ENCODE measurements at regions not wholly inside any gene's neighbourhood (a gene's known extent, or its start where the extent isn't known, plus 50 kb on each side); places are given as distances from the start of the nearest gene placed in this dataset.
A peak's percentile ranks its signal among the peaks of the same experiment; 100 is the strongest.

DNA sequence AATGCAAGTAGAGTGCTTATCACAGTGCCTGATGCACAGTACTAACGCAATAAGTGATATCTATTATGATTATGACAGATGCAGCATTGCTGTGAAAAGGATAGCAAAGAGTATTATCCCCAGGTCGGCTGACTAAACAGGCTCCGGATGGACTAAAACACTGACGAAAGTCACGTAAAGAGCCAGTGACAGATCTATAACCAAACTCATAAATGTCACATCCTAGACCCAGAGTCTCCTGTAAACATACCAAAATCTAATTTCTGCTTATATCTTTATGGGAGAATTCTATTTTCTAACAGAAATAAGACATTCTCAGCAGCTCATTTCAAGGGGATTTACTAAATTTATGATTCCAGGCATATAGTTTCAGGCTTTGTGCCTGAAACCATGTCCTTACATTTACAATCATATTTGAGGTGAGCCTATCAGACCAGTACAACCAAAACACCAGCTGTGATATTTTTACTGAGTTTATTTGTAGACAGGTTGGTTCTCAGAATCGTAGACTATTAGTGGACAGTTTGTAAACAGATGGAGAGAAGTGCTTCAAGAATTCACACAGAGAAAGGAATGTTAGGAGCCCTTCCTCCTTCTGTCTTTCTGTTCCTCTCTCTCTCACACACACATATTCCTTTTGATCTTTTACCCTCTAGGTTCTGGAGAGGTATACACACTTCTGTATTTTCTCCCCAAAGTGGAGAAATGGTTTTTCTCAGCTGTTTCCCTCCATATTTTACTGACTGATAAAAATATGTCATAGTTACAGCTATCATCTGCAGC lies 52.4 kb upstream of the WDR26 start:
- DNase-seq (ENCODE audit: low read depth), result no peak

DNA sequence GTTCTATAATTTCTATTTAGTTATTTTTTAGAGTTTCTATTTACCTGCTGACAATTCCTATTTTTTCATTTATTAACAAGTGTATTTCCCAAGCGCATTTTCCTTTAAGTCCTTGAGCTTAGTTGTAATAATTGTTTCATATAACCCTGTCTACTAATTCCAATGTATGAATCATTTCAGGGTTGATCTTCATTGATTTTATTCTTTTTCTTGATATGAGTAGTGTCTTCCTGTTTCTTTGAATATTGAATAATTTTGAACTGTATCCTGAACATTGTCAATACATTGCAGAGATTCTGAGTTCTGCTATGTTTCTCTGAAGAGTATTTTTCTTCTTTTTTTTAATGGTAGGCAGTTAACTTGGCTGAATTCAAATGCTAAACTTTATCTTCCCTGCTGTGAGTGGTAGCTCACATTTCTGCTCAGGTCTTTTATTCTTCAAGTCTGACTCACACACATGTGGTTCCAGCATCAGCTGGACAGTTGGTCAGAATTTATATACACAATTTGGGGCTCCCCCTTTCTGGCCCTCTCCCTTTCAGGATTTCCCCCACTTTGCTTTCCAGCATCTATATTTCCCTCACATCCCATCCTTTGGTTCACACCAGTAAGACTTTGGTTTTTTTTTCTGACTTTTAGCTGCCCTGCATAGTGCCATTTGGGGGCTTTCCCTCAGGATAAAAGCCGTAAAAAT lies 54.4 kb upstream of the WDR26 start:
- no peak for DNase-seq (ENCODE audit: low read depth)

DNA sequence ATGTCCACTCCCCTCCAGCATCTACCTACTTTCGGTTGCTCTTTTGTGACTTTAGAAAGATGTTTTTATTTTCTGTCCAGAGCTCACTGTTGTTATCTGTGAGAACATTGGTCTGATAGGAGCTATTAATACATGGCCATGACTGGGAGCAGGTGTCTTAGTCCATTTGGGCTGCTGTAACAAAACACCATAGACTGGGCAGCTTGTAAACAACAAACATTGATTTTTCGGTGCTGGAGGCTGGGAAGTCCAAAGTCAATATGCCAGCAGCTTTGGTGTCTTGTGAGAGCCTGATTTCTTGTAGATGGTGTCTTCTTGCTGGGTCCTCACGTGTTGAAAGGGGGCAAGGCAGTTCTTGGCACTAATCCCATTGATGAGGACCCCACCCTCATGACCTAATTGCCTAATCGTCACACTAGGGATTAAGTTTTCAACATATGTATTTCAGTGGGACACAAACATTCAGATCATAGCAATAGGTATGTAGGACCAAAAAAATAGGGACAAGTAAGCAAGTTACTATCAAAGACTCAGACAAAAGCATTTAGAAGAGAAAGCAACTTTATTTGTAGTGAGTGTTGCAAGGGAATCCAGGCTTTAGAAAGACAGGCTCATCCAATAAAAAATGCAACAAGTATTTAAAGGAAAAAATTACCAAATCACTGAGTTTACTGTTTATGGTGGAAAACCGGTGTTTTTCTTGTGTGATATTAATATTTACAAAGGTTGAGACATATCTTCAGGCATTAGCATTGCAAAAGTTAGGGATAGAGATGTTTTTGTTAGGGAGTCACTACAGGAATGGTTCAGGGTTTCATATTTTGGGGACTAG lies 55.2 kb upstream of the WDR26 start:
- no peak for DNase-seq (ENCODE audit: low read depth)

DNA sequence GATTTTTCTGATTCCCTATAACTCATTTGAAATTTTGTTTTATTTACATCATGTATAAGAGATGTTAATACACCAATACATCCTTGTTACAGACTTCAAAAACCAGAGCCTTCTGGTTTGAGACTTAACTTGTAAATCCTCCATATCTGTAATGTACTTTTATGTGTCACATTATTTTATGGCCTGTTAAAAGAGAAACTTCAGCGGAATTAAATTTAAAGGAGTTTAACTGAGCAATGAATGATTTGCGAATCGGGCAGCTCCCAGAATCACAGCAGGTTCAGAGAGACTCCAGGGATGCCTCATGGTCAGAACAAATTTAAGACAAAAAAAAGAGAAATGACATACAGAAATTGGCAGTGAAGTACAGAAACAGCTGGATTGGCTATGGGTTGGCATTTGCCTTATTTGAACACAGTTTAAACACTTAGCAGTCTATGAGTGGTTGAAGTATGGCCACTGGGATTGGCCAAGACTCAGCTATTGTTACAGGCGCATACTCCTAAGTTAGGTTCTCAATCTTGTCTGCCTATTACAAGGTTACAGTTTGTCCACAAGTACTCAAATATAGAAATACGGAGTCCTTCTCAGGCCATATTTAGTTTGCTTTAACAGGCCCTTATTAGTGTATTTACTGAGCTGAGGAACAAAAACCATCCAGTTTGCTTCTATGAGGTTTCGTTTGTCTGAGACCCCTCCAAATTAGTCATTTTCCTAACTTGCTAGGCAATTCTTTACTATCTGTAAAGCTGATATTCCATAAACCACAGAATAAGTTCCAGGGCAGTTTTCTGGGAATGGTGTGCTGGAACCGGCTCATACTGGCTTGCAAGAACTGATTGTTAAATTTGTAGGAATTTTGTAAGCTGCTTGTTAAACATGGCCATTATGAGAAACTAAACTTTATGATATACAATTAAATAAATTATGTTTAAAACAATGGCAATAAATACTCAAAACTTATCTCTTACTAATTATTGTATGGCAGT lies 56.2 kb upstream of the WDR26 start:
- no peak for DNase-seq (ENCODE audit: low read depth)

DNA sequence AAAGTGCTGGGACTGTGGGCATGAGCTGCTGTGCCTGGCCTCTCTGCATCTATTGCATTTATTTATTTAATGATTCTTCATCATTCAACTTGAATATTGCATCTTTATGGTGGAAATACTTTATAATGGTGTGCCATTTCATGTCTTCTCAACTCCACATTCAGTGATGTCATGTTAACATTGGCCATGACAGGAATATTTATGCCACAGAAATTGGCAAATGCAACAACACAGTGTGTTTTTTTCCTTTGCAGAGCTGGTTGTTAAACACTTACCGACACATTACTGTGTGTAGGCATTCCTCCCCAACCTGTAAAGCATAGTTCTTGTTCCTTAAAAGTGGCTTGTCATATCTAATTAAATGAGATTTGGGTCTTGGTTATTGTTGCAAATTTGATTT lies 57.4 kb upstream of the WDR26 start:
- DNase-seq (ENCODE audit: low read depth), result no peak

DNA sequence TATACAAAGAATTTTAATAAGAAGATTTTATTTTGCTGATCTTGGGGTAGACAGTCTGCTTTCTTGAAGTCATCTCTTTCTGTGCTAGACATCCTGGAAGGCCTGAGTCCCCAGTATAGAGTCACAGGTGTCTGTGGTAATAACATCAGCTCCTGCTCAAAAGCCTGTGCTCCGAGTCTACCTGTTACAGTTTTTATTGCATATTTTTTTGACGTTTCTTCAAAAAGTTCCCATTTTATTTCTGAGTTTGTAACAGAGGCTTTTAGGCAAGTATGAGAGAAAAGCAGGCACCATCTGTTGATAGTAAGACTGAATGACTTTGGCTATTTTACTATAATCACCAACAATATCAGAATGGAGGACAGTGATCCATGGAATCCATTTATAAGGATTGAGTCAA lies 58.0 kb upstream of the WDR26 start:
- DNase-seq (ENCODE audit: low read depth), result no peak

DNA sequence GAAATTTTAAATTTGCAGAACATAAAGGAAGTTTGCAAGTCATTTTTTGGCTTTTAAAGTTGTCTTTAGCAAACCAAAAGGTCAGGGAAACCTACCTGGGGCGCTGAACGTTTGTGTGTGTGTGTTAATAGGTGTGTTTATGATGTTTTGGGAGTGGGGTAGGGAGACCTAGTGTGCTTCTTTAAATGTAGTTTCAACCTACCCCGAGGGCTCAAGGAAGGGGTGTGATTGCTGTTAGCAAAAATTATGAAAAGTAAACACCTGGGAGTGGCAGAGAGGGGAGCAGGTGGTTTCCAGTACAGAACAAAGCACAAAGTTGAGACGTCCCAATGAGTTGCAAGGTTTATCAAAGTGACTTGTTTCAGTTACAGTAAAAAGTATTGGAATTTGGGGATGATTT lies 58.7 kb upstream of the WDR26 start:
- no peak for DNase-seq (ENCODE audit: low read depth)

DNA sequence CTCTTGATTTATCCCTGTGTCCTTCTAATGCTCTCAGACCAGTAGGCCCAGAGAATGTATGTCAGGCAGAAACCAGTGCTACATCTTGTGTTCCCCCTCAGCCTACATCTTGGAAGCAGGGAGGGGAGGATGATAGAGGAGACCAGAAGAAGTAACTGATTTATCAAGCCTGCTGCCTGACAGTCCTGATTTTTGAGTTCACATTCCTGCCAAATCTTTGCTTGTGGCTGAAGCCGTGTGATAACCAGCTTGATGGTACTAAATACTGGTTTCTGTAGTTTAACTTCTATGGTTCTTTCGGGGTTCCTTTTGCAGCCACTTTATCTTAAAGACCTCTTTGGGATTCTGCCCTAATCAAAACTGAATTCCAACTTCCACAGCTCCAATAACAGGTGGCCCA lies 59.7 kb upstream of the WDR26 start:
- no peak for DNase-seq (ENCODE audit: low read depth)

DNA sequence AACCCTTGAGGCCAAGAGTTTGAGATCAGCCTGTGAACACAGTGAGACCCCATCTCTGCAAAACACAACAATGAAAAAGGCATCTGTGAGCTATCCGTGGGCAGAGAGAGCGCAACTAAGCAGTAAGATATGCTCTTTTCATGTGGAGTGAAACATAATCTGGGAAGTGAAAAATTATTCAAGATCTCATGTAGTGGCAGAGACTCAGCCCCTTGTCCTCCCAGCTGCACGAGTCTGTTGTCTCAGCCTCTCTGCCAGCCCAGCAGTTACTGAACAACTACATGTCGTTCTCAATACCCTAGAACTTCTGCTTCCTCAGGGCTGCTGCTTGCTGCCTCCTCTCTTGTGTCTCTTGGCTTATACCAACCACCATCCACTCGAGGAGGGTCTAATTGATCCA lies 61.3 kb upstream of the WDR26 start:
- DNase-seq (ENCODE audit: low read depth), result no peak

DNA sequence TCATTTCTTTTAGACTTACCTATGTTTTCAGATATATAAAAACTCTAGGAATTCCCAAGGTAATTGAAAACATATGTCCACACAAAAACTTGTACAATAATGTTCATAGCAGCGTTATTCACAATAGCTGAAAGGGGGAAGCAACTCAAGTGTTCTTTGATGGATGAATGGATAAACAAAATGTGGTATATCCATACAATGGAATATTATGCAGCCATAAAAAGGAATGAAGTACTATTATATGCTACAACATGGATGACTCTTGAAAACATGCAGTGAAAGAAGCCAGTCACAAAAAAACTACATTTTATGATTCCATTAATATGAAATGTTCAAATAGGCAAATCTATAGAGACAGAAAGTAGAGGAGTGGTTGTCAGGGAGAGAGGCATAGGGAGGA lies 62.2 kb upstream of the WDR26 start:
- no peak for DNase-seq (ENCODE audit: low read depth)

DNA sequence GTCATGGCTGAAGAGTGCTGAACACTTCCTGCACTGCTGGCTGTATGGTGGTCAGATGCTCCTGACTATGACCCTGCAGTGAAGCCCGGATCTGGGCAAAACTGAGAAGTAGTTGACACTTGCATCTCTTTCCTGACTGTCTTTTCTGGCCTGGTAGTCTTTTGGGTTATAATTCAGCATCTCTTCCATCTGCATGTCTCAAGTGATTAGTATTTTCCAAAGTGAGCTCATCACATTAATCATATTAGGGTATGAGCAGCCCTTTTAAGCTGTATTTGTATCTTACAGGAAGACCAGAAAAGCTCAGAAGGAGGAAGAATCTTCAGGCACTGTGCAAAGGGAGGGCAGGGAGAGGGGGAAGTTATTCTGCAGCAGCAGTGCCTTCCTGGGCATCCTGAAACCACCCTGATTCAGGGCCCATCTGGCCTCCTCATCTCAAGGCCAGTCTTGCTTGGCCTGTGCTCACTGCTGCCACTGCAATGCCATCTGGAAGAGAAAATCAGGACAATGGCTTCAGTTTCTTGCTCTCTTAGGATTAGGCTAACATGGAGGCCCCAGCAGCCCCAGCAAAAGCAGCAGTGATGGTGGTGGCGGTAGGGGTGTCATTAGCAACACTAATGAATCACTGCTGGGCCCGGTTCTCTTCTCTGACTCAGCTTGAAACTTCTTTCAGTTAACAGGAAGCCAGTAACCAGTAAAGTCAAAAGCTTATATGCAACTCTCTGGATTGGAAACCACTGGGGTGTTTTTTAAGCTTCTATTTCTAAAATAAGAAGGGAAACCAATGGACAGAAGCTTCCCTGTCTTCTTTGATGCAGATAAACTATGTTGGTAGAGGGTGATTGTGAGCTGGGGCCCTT lies 63.3 kb upstream of the WDR26 start:
- peak; percentile 38 for DNase-seq (ENCODE audit: low read depth)

DNA sequence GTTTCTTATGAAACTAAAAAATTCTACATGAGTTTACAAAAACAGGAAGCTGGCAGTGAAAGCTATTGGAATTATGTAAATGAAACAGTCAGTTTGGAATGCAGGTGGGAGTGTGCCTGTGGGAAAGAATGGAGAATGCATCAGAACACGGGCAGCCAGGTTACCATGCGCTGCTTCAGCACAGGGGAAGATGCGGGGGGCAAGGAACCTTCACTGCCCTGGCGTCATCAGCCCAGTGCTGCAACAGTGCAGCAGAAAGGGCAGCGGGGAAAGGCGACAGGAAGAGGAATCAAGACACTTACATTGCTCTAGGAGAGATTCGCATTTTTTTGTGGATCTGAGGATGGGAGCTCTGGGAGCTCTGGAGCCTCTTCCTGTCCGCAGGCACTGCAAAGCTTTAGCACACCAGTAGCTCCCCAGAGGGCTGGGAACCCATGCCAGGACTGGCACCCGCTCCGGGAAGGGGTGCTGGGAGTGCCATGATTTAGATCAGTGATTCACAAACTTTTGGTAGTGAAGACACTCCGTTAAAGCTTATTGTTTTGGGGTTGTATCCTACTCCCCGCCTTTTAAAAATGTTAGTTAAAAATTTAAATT lies 64.1 kb upstream of the WDR26 start:
- no peak for DNase-seq (ENCODE audit: low read depth)

DNA sequence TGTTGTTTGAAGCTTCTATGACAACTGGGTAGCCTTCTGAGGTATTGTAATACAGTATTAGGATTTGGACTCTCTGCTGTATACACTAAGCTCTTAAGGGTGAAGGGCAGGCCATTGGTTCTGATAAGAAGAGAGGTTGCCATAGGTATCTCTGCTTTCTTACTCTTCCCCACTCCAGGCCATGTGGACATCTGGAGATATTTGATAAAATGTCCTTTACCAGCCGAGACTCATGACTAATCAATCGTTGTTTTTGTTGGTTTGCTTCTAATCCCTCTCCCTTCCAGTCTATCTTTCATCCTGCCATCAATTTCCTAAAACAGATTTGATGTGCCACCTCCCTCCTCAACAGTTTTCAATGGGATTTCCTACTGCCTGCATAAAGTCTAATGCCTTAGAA lies 64.6 kb upstream of the WDR26 start:
- no peak for DNase-seq (ENCODE audit: low read depth)

DNA sequence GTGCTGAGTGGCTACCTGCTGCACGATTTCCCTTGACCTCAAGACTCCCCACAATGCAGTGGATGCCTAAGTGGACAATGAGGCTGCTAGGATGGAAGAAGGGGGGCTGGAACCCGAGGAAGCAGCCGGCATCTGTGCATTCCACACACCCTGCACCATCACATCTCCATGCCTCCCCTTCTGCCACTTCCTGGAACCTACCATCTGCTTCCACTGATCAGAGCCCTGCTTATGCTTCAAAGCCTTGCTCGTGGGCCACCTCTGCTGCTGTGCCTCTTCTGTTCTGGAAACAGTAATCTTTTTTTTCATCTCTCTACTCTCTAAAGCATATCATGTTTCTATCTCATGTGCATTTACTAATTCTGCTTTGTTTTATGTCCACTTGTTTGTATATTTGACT lies 66.2 kb upstream of the WDR26 start:
- DNase-seq (ENCODE audit: low read depth), result no peak

DNA sequence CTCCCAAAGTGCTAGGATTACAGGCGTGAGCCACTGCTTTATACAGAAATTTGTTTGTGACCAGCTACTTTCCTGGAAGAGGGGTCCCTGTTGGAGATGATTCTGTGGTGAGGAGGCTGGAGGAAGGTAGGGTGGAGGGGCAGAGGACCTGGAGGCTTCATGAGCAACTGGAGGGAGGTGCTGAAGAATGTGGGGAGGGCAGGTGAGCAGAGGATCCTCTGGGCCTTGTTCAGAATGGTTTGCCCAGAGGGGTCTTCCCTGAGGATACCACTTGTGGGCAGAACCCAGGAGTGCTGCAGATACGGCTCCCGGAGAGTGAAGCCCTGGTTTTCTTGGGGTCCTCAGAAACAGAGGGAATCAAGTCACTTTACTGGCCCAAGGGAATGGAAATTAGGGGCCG lies 67.2 kb upstream of the WDR26 start:
- DNase-seq (ENCODE audit: low read depth), result no peak

DNA sequence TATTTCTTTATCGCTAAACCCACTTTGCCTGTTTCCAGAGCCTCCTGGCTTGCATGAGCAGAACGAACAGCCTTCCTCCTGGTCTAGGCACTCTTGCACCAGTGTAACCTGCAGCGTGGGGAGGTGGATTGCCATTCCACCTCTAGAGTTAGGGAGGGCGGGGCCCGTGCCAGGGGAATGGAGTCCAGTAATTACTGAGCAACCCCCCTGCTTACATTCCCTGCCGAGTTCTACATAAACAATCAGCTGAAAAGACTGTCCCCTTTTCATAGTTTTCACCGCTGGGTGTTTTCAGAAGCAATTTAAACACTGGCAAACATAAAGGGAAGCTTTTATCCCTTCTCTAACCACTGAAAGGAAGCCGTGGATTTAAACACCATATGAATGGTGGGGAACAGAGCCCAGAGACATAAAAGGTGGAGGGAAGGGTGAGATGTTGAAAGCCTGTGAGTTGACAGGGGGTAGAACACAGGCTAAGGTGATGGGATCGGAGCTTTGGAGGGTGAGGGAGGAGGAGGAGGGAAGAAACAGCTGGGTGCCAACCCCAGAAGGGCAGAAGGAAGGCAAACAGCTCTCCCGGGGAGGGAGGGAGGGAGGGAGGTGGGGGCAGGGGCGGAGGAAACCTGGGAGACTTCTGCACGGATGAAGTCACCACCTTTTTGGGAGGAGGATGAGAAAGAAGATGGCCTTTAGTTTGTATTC lies 68.0 kb upstream of the WDR26 start:
- DNase-seq (ENCODE audit: low read depth), result no peak

DNA sequence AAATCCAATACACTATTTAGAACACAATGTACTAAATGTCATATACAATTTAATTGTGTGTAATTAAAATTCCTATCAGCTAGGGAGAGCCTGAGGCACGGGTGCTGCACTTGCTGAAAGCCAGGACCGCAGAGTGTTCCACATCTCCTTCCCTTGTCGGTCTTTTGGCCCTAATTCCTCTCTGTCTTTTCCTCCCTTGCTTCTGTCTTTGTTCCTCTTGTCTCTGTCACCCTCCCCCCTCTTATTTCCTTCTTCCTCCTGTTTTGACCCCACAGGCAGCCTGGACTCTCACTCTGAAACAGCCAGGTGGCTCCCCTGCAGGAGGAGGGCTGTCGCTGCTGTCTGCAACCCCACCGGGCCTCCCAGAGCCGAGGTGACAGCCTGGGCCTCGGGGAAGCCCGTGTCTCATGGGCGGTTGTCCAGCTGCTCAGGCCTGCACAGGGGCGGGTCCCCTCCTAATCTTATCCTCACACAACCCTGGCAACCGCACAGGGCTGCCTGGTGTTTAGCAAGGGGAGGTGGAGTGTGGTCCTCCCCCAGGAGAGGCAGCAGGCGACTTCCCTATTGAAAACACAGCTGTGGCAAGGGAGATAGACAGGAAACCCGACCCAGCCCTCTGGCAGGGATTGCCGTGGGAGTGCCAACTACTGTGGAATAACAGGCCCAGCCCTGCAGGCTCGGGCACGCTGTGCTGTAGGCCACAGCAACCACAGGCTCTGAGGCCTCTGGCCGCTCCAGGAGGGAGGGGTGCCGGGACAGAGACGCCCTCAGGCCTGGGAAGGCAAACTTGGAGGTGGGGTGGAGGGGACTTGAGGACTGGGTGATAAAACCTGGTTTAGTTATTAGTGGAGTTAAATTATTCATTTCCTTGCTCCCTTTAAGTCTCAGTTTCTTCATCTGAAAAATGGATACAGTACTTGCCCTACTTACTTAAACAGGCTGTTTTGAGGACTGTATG lies 68.8 kb upstream of the WDR26 start:
- DNase-seq (ENCODE audit: low read depth), result no peak

DNA sequence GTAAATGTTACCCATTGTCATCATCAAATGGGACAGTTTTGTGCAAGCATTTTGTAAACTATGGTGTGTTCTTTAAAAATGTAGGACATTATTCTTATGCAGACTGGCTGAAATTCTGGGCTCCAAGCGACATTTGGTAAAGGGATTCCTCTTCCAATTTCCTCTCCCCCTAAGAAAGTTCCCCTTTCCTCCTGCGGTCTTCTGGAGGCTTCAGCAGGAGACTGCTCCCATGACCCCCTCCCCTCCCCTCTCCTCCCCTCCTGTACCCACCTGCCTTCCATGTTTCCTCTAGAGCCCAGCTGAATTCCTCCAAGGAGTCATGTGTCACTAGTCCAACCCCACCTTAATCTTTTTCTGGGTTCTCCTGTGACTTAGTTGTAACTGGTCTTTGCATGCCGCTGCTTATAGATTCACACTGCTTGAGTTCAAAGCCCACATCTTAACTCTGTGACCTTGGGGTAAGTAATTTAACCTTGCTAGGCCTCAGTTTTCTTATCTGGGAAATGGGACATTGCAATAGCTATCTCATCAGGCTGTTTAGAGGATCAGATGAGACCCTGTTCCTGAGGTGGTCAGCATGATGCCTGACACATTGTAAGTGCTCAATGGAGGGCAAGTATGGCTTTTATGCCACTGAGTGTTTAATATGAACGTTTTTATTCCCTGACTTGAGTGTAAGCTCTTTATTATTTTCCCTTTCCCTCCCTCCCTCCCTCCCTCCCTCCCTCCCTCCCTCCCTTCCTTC lies 69.9 kb upstream of the WDR26 start:
- DNase-seq (ENCODE audit: low read depth), result no peak

Data from activated T-helper 9 cell treated with anti-CD3 and anti-CD28 coated beads, Interleukin-2, amount 50 U/mL, for 16 hours (primary cell).